K562 (cell line): ENCODE measurements at regions not wholly inside any gene's neighbourhood (a gene's known extent, or its start where the extent isn't known, plus 50 kb on each side); places are given as distances from the start of the nearest gene placed in this dataset.

Experiments used
- ATAC-seq: fragments of 200-7000 bp; cut with Tn5 transposase; 3 replicates; pipeline ENCODE4 v1.9.1; 2020; ENCODE audit warnings: moderate library complexity
- BruUV-seq: library from RNA; stranded (reverse); fragments of 400-500 nt; replicated peaks from 2 replicates; lab custom pipeline; 2021; lab: Mats Ljungman, UMichigan
- CTCF ChIA-PET: fragments of 300-600 bp; formaldehyde crosslinking; extraction: SDS; loops from one replicate; lab custom pipeline; 2021; ENCODE audit warnings: low intra/inter-chr PET ratio; lab: Yijun Ruan, JAX
- POLR2A ChIA-PET: fragments of 300-600, 350-650 bp; sonication (Branson Sonifier 250); formaldehyde crosslinking; extraction: SDS; loops from one replicate; lab custom pipeline; 2021; ENCODE audit warnings: antibody characterized with exemption, inconsistent platforms; lab: Yijun Ruan, JAX
- DNase-seq, 4 experiments: peaks; one replicate each; pipeline versions ENCODE4 v3.0.0 to v3.0.0-alpha.2; 2011 to 2018; ENCODE audit warnings: low spot score in 3 of 4, mixed read lengths in 3 of 4; ENCODE audit errors: extremely low read depth in 1 of 4
- FAIRE-seq: peaks from 2 replicates; lab custom pipeline; 2011; peaks lifted over from hg19 to GRCh38; lab: Jason Lieb, UNC
- H2AFZ ChIP-seq: 2 replicates; pipeline ENCODE4 v1.6.0; 2011; ENCODE audit warnings: low read depth, low read length, control low read depth, inconsistent platforms
- H3K27ac ChIP-seq: fragments of 200-600 bp; 3 replicates; pipeline ENCODE4 v1.8.0; 2011; ENCODE audit warnings: low read depth, mild to moderate bottlenecking, control low read depth, inconsistent platforms, low read length, moderate library complexity, mixed read lengths; ENCODE audit errors: extremely low read depth
- H3K27me3 ChIP-seq, 2 experiments: fragments of 300-600 bp in 1 of 2; 2 replicates in 1 of 2; 3 replicates in 1 of 2; pipeline versions ENCODE4 v1.6.0 to v1.8.0; 2011; ENCODE audit warnings: inconsistent platforms in 2 of 2, low read length in 2 of 2, mild to moderate bottlenecking in 1 of 2, mixed read lengths in 1 of 2, moderate library complexity in 1 of 2; ENCODE audit not compliant: control insufficient read depth in 2 of 2, insufficient read depth in 2 of 2
- H3K36me3 ChIP-seq: fragments of 300-600 bp; 3 replicates; pipeline ENCODE4 v1.8.0; 2011; ENCODE audit warnings: mild to moderate bottlenecking, low read length, inconsistent platforms; ENCODE audit not compliant: control insufficient read depth, insufficient read depth
- H3K4me1 ChIP-seq, 2 experiments: fragments of 200-600 bp in 1 of 2; replicated peaks in 1 of 2; 2 replicates in 1 of 2; 3 replicates in 1 of 2; pipeline versions ENCODE4 v1.5.1 to v1.8.0; 2011; ENCODE audit warnings: inconsistent platforms in 2 of 2, low read length in 2 of 2, mild to moderate bottlenecking in 1 of 2, mixed read lengths in 1 of 2, moderate library complexity in 1 of 2; ENCODE audit not compliant: control insufficient read depth in 2 of 2, insufficient read depth in 2 of 2
- H3K4me2 ChIP-seq: 2 replicates; pipeline ENCODE4 v1.6.1; 2011; ENCODE audit warnings: low read length, control low read depth, inconsistent platforms, mixed read lengths; ENCODE audit not compliant: insufficient read depth
- H3K4me3 ChIP-seq: fragments of 200-600 bp; sonication (generic), shearing (Covaris generic); 2 replicates; pipeline ENCODE4 v1.5.1; 2016; ENCODE audit warnings: control low read depth, inconsistent platforms
- H3K79me2 ChIP-seq: fragments of 200-600 bp; 3 replicates; pipeline ENCODE4 v1.8.0; 2011; ENCODE audit warnings: low read length, inconsistent platforms; ENCODE audit not compliant: control insufficient read depth, insufficient read depth
- H3K9ac ChIP-seq, 2 experiments: 2 replicates each; pipeline versions ENCODE4 v1.6.0 to v1.6.1; 2011; ENCODE audit warnings: low read depth in 2 of 2, low read length in 2 of 2, control low read depth in 1 of 2, inconsistent platforms in 1 of 2, mild to moderate bottlenecking in 1 of 2, mixed read lengths in 1 of 2; ENCODE audit not compliant: insufficient read depth in 1 of 2
- H3K9me1 ChIP-seq: one replicate; pipeline ENCODE4 v1.6.0; 2011; ENCODE audit warnings: inconsistent platforms, mild to moderate bottlenecking, low read length, moderate library complexity; ENCODE audit not compliant: control insufficient read depth, insufficient read depth
- H3K9me3 ChIP-seq: replicated peaks from 2 replicates; pipeline ENCODE4 v1.5.1; 2011; ENCODE audit warnings: low read depth, low read length, inconsistent platforms; ENCODE audit not compliant: control insufficient read depth, insufficient read depth
- H4K20me1 ChIP-seq: replicated peaks from 2 replicates; pipeline ENCODE4 v1.6.1; 2011; ENCODE audit warnings: low read length, inconsistent platforms, mixed read lengths; ENCODE audit not compliant: control insufficient read depth, insufficient read depth
- ARID2 ChIP-seq: fragments of 450-650 bp; IDR thresholded peaks from 2 replicates; pipeline ENCODE4 v1.6.1; 2017; ENCODE audit warnings: antibody characterized with exemption, mild to moderate bottlenecking
- C11orf30 ChIP-seq: fragments of 450-650 bp; IDR thresholded peaks from 2 replicates; pipeline ENCODE4 v1.6.1; 2016; ENCODE audit warnings: low read depth, mild to moderate bottlenecking
- EZH2 ChIP-seq: IDR thresholded peaks from 2 replicates; pipeline ENCODE4 v1.6.1; 2012; ENCODE audit warnings: low read depth, mild to moderate bottlenecking, inconsistent platforms, low read length, borderline replicate concordance
- GATAD2A ChIP-seq: fragments of 450-650 bp; IDR thresholded peaks from 2 replicates; pipeline ENCODE4 v1.6.1; 2017
- HEY1 ChIP-seq: fragments of 250-450 bp; sonication (Bioruptor Pico); IDR thresholded peaks from 2 replicates; pipeline ENCODE4 v1.5.0; 2020; ENCODE audit warnings: mild to moderate bottlenecking, moderate library complexity, borderline replicate concordance
- MAFF ChIP-seq: IDR thresholded peaks from 2 replicates; pipeline ENCODE4 v1.6.1; 2012; ENCODE audit warnings: low read length, improper control_type of control experiment
- MAFG ChIP-seq: fragments of 450-650 bp; conservative IDR thresholded peaks from 2 replicates; pipeline ENCODE4 v1.6.1; 2016; ENCODE audit warnings: missing genetic modification characterization, missing compliant biosample characterization
- MAFK ChIP-seq: IDR thresholded peaks from 2 replicates; pipeline ENCODE4 v1.6.1; 2011; ENCODE audit warnings: low read length, improper control_type of control experiment
- MEF2D ChIP-seq: conservative IDR thresholded peaks from 2 replicates; pipeline ENCODE4 v1.6.1; 2016; ENCODE audit warnings: low read depth, missing genetic modification characterization, missing compliant biosample characterization
- PTBP1 ChIP-seq: fragments of 200-400 bp; formaldehyde crosslinking; IDR thresholded peaks from 2 replicates; pipeline ENCODE4 v1.6.1; 2017; ENCODE audit warnings: low read depth, low read length
- THRAP3 ChIP-seq: fragments of 450-650 bp; IDR thresholded peaks from 2 replicates; pipeline ENCODE4 v1.6.1; 2016; ENCODE audit warnings: mild to moderate bottlenecking, inconsistent platforms, borderline replicate concordance
- TRIM28 ChIP-seq: fragments of 450-650 bp; IDR thresholded peaks from 2 replicates; pipeline ENCODE4 v1.6.1; 2017
- ZNF316 ChIP-seq: fragments of 450-650 bp; IDR thresholded peaks from 2 replicates; pipeline ENCODE4 v1.6.1; 2016
- WGBS: fragments of 100-300 bp; shearing (Covaris generic); methylation state at CpG from one replicate; pipeline ENCODE4 v1.1.6; 2016; ENCODE audit warnings: low coverage, mixed read lengths; ENCODE audit not compliant: insufficient coverage; ENCODE audit errors: missing lambda C conversion rate; 5-methylcytosine and 5-hydroxymethylcytosine counted together
- in situ Hi-C: fragments of 300-500 bp; cut with MboI; formaldehyde crosslinking; loops from 4 replicates; pipeline ENCODE4 v1.15.0; 2018; ENCODE audit warnings: inconsistent platforms, mixed read lengths
- intact Hi-C: fragments of 100-400 bp; cut with micrococcal nuclease; formaldehyde crosslinking; loops from 2 replicates; pipeline ENCODE4 v1.14.2; 2022
- TF ChIP-seq, protein P1 (sequence below), 2 experiments: fragments of 450-650 bp; IDR thresholded peaks; 2 replicates each; pipeline ENCODE4 v1.6.1; 2016
- TF ChIP-seq, protein P2 (sequence below): fragments of 250-450 bp; sonication (Bioruptor Pico); IDR thresholded peaks from 2 replicates; pipeline ENCODE4 v1.8.0; 2021; ENCODE audit warnings: moderate library complexity, mild to moderate bottlenecking, inconsistent platforms
- TF ChIP-seq, protein P3 (sequence below): fragments of 250-450 bp; sonication (Bioruptor Pico); IDR thresholded peaks from 2 replicates; pipeline ENCODE4 v1.8.0; 2022; ENCODE audit warnings: moderate library complexity, mild to moderate bottlenecking, inconsistent platforms

DNA sequence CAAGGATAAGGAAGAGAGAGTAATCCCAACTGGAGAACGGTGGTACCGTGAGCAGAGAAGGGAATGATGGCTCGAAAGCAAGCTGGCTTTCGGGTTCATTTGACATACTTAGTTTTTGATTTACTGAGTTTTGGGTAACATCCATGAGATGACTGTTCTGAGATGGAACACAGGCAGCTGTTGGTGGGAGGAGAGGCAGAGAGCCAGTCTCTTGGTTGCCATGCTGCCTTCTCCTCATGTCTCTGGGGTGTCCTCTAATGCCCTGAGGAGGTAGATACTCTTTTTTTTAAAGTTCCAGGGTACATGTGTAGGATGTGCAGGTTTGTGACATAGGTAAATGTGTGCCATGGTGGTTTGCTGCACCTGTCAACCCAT is 76.4 kb upstream of the NRP1 start (continued):
- no peak for TF ChIP-seq ARID2
- TF ChIP-seq THRAP3, result no peak

DNA sequence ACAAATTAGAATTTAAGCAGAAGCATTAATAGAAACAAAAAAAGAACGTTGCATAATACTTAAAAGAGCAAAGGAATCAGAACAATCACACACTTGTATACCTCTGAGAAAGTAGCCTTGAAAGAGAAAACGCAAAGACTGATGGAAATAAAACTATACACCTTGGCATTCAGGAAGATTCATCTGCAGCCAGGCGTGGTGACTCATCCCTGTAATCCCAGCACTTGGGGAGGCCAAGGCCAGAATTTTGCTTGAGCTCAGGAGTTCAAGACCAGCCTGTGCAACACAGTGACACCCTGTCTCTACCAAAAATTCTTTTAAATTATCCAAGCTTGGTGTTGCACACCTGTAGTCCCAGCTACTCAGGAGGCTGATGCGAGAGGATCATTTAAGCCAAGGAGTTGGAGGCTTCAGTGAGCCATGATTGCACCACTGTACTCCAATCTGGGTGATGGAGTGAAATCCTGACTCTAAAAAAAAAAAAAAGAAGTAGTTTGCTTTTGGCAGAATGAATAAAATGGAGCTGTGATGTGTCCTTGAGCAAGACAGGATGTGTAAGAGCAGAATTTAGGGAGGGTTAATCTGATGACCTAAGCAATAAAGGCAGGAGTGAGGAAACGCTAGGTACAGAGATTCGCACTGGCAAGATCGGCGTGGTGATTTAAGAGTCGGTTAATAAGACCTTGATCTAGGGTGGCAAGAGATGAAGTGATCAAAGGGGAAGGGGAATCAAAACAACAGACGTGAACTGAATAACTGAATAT is 75.8 kb upstream of the NRP1 start:
- in situ Hi-C loops, result no loop called here
- WGBS, result 0% methylated on average over 10 of the region's 10 CpGs
- TF ChIP-seq MEF2D (no peak), MAFG (0 out of 2 replicates have a peak, but pooled peaks have one; percentile 12), MAFF (peak; percentile 45; the same call in 1 of the 2 replicates), GATAD2A (no peak), ZNF316 (peak; percentile 63), PTBP1 (no peak), HEY1 (CRISPR knock-in tag) (no peak), TRIM28 (no peak), EZH2 (no peak), MAFK (peak; percentile 62), C11orf30 (peak; percentile 35; the same call in 1 of the 2 replicates)
- TF ChIP-seq, protein P1, sequence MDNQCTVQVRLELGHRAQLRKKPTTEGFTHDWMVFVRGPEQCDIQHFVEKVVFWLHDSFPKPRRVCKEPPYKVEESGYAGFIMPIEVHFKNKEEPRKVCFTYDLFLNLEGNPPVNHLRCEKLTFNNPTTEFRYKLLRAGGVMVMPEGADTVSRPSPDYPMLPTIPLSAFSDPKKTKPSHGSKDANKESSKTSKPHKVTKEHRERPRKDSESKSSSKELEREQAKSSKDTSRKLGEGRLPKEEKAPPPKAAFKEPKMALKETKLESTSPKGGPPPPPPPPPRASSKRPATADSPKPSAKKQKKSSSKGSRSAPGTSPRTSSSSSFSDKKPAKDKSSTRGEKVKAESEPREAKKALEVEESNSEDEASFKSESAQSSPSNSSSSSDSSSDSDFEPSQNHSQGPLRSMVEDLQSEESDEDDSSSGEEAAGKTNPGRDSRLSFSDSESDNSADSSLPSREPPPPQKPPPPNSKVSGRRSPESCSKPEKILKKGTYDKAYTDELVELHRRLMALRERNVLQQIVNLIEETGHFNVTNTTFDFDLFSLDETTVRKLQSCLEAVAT (IDR thresholded peaks at IDR 0.05), result no peak
- TF ChIP-seq, protein P2, sequence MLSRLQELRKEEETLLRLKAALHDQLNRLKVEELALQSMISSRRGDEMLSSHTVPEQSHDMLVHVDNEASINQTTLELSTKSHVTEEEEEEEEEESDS, result no peak
- TF ChIP-seq, protein P3, sequence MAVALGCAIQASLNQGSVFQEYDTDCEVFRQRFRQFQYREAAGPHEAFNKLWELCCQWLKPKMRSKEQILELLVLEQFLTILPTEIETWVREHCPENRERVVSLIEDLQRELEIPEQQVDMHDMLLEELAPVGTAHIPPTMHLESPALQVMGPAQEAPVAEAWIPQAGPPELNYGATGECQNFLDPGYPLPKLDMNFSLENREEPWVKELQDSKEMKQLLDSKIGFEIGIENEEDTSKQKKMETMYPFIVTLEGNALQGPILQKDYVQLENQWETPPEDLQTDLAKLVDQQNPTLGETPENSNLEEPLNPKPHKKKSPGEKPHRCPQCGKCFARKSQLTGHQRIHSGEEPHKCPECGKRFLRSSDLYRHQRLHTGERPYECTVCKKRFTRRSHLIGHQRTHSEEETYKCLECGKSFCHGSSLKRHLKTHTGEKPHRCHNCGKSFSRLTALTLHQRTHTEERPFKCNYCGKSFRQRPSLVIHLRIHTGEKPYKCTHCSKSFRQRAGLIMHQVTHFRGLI, result no peak
- Histone ChIP-seq H3K9me3 (no peaks in the 10 kb centered on the region), H3K4me3 (no peak overlapping the region), H3K36me3 (no peaks in the 10 kb centered on the region), H4K20me1 (no peaks in the 10 kb centered on the region), H3K27me3 (no peaks in the 10 kb centered on the region), H3K9ac (no peak overlapping the region), H3K9me1 (no peaks in the 10 kb centered on the region), H3K4me2 (no peak overlapping the region), H3K79me2 (no peaks in the 10 kb centered on the region), H3K4me1 (no peaks in the 10 kb centered on the region), H2AFZ (no peak overlapping the region), H3K27ac (no peak overlapping the region)
- ChIA-PET POLR2A (interaction anchor here (0.5 to 0.6 kb wide), 2 partner anchors 38 to 45 kb away, joined by 3 read pairs; no protein-coding TSS in a partner anchor), CTCF (no interaction called here)
- ATAC-seq (no peak), FAIRE-seq (peak; percentile 48), DNase-seq (no peak)
- no TSS peak for BruUV-seq
- intact Hi-C loops, result no loop called here
